ENCODE measurements at regions not wholly inside any gene's neighbourhood (a gene's known extent, or its start where the extent isn't known, plus 50 kb on each side); places are given as distances from the start of the nearest gene placed in this dataset.

DNA sequence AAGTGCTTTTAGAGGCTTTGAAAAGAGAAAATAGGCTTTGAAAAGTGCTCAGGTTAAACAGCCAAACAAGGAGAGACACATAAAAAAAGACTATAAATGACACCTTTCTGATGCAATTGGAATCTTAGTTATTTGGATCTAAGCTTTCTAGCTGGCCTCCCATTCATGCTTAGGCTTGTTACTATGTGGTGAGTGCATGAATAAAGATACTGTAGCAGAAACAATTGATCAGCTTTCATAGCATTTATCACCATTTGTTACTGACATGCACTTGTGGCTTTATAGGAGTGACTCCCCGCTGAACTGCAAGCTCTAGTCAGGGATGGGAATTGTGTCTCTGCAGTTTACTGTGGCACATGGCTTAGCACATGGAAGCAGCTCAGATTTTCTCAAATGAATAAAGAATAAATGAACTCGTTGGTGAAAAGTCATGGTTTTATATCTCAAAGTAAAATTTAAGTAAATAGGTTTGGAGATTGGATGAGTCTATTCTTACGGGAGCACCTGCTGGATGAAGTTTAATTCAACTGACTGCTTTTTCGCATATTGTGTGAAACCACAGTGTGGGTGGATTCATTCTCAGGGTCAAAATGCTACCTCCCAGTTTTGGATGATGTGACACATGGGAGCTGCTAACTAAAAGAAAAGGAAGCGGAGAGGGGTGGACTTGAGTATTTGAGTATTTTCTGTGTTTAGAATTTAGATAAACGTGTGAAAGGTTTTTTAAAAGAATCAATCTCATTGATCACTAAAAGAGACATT, 91.1 kb upstream of the NOL4 start:
- TF ChIP-seq REST (IDR thresholded peaks at IDR 0.05; ENCODE audit: insufficient read depth in 1 of 2, low read depth in 2 of 2, low read length in 2 of 2): no peak
- TF ChIP-seq POLR2AphosphoS5 (IDR thresholded peaks at IDR 0.05; ENCODE audit: low read depth, low read length): no peak
- no peak for TF ChIP-seq TAF1 (IDR thresholded peaks at IDR 0.05; ENCODE audit: borderline replicate concordance, insufficient read depth, low read length)
- no peak for TF ChIP-seq SIN3A (IDR thresholded peaks at IDR 0.05; ENCODE audit: borderline replicate concordance, insufficient read depth, low read length)
- no peak for TF ChIP-seq FOXP2 (optimal IDR thresholded peaks at IDR 0.05; ENCODE audit: borderline replicate concordance, extremely low read depth, extremely low read length, insufficient read depth)

Measured in PFSK-1 (cell line).